ENCODE measurements at regions not wholly inside any gene's neighbourhood (a gene's known extent, or its start where the extent isn't known, plus 50 kb on each side); places are given as distances from the start of the nearest gene placed in this dataset.

DNA sequence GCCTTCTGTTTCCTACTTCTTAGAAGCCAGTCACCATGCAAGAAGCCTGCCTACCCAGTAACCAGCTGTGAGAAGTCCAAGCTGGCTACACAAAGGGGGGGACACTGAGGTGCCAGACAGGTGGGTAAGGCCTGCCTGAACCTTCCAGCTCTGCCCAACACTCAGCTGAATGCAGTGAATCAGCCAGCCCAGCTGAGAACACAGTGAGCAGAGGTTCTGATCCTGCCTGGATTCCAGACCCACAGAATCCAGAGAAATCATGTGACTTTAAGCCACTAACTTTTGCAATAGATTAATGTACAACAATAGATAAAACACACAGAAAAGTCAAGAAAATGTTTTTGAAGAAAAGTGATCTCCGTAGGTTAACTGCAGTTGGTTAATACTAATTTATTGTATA is 151.7 kb downstream of the EFNB2 start:
- Mint-ChIP-seq H3K4me3 (no peak overlapping the region), H3K9me3 (no peaks in the 10 kb centered on the region), H3K4me1 (ENCODE audit: low read depth) (no peaks in the 10 kb centered on the region), H3K27me3 (peaks cover 2% of the 10 kb centered on the region), H3K36me3 (ENCODE audit: low read depth) (no peaks in the 10 kb centered on the region), H3K27ac (no peak overlapping the region)
- ATAC-seq (no peak), DNase-seq (no peak)
- ChIA-PET CTCF (no interaction called here), POLR2A (no interaction called here)
- intact Hi-C loops (cut with micrococcal nuclease), result no loop called here
- TF ChIP-seq, protein P1, sequence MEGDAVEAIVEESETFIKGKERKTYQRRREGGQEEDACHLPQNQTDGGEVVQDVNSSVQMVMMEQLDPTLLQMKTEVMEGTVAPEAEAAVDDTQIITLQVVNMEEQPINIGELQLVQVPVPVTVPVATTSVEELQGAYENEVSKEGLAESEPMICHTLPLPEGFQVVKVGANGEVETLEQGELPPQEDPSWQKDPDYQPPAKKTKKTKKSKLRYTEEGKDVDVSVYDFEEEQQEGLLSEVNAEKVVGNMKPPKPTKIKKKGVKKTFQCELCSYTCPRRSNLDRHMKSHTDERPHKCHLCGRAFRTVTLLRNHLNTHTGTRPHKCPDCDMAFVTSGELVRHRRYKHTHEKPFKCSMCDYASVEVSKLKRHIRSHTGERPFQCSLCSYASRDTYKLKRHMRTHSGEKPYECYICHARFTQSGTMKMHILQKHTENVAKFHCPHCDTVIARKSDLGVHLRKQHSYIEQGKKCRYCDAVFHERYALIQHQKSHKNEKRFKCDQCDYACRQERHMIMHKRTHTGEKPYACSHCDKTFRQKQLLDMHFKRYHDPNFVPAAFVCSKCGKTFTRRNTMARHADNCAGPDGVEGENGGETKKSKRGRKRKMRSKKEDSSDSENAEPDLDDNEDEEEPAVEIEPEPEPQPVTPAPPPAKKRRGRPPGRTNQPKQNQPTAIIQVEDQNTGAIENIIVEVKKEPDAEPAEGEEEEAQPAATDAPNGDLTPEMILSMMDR (IDR thresholded peaks at IDR 0.05), result no peak

DNA sequence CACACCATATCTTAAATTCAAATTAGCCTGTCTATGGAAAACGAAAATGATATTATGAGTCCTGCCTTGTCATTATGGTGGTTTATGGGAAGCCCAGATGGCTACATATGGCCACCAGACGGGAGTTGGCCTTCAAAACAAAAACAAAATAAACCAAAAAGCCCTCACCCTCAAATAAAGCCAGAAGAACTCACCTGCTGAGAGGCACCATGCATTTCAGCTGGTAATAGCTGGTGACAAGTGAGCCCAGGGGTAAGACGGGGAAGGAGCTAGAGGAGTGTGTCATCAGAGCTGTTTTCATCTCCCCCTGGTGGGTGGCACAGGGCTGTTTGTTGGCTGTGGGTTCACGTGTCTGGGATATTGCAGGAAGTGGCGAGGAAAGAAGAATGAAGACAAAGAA is 152.9 kb downstream of the EFNB2 start:
- Mint-ChIP-seq H3K36me3 (ENCODE audit: low read depth) (no peaks in the 10 kb centered on the region), H3K4me3 (no peak overlapping the region), H3K27ac (no peak overlapping the region), H3K9me3 (no peaks in the 10 kb centered on the region), H3K27me3 (peaks cover 2% of the 10 kb centered on the region), H3K4me1 (ENCODE audit: low read depth) (no peaks in the 10 kb centered on the region)
- TF ChIP-seq, protein P1 (IDR thresholded peaks at IDR 0.05), result no peak
- ChIA-PET POLR2A (no interaction called here), CTCF (no interaction called here)
- no peak for ATAC-seq
- intact Hi-C loops (cut with micrococcal nuclease), result no loop called here
- DNase-seq, result no peak

DNA sequence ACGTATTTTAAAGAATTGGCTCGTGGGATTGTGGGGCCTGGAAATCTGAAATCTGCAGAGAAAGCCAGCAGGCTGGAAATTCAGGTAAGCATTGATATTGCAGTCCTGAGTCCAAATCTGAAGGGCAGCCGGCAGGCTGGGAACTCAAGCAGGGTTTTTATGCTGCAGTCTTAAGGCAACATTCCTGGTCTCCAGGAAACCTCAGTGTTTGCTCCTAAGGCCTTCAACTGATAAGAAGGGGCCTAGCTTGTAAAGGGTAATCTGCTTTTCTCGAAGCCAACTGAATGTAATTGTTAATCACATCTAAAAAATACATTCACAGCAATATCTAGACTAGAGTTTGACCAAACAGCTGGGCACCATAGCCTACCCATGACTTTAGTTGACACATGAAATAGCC is 154.4 kb downstream of the EFNB2 start:
- H3K27ac Mint-ChIP-seq, result no peak overlapping the region
- no peaks in the 10 kb centered on the region for H3K4me1 Mint-ChIP-seq (ENCODE audit: low read depth)
- ChIA-PET POLR2A (no interaction called here), CTCF (no interaction called here)
- TF ChIP-seq, protein P1 (IDR thresholded peaks at IDR 0.05), result no peak
- intact Hi-C loops (cut with micrococcal nuclease), result no loop called here
- DNase-seq (no peak), ATAC-seq (no peak)
- no peak overlapping the region for H3K4me3 Mint-ChIP-seq
- H3K36me3 Mint-ChIP-seq (ENCODE audit: low read depth), result no peaks in the 10 kb centered on the region
- H3K27me3 Mint-ChIP-seq, result peaks cover 4% of the 10 kb centered on the region
- no peaks in the 10 kb centered on the region for H3K9me3 Mint-ChIP-seq

DNA sequence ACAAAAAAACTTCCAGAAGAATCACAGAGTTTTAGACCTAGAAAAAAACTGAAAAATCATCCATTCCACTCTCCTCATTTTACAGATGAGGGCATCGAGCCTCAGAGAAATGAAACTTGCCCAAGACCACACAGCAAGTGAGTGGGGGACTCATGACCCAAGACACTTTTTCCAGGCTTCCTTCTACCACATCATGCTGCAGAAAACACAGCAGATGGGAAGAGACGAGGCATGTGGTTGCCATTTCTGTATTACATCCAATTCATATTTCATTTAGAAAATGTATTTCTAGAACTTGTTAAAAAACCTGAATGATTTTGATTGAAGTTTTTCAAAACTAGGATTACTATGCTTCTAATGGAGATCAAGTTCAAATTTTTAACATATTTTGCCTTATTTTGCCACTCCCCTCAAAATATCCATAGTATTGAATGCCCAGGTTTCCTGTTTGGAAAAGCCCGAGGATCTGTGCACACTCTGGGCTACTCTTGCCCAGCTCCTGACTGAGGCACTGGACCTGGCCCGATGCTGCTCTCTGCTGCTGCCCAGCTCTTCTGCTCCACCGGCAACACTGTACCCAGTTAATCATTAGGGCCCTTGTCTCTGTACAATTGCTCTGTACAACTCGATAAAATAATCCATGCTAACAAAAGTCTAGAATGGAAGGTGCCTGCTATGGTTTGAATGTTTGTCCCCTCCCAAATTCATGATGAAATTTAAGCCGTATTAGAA is 157.4 kb downstream of the EFNB2 start:
- H3K27ac Mint-ChIP-seq, result no peak overlapping the region
- no peaks in the 10 kb centered on the region for H3K36me3 Mint-ChIP-seq (ENCODE audit: low read depth)
- no peaks in the 10 kb centered on the region for H3K9me3 Mint-ChIP-seq
- no peak overlapping the region for H3K4me3 Mint-ChIP-seq
- ChIA-PET CTCF (no interaction called here), POLR2A (no interaction called here)
- no peak for DNase-seq
- H3K4me1 Mint-ChIP-seq (ENCODE audit: low read depth), result no peaks in the 10 kb centered on the region
- ATAC-seq, result no peak
- intact Hi-C loops (cut with micrococcal nuclease), result no loop called here
- peaks cover 6% of the 10 kb centered on the region for H3K27me3 Mint-ChIP-seq
- TF ChIP-seq, protein P1 (IDR thresholded peaks at IDR 0.05), result no peak

DNA sequence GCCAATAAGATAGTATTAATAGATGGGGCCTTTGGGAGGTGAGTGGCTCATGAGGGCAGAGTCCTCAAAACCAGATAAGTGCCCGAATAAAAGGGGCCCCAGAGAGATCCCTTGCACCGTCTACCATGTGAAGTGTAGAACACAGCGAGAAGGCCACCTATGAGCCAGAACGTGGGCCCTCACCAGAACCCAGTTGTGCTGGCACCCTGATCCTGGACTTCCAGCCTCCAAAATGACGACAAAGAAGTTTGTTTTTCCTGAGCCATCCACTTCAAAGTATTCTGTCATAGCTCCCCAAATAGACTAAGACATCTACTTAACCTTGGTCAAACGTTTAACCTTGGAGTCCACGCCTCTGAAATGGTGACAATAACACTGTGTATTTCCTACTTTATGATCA is 158.1 kb downstream of the EFNB2 start:
- H3K27ac Mint-ChIP-seq, result no peak overlapping the region
- TF ChIP-seq, protein P1 (IDR thresholded peaks at IDR 0.05), result no peak
- POLR2A ChIA-PET, result no interaction called here
- CTCF ChIA-PET, result no interaction called here
- intact Hi-C loops (cut with micrococcal nuclease), result no loop called here
- no peaks in the 10 kb centered on the region for H3K36me3 Mint-ChIP-seq (ENCODE audit: low read depth)
- H3K9me3 Mint-ChIP-seq, result no peaks in the 10 kb centered on the region
- no peak overlapping the region for H3K4me3 Mint-ChIP-seq
- ATAC-seq (no peak), DNase-seq (no peak)
- H3K4me1 Mint-ChIP-seq (ENCODE audit: low read depth), result no peaks in the 10 kb centered on the region
- H3K27me3 Mint-ChIP-seq, result peaks cover 6% of the 10 kb centered on the region

Measured in activated CD8-positive, alpha-beta T cell treated with anti-CD3 and anti-CD28 coated beads for 36 hours (primary cell).